Heart left ventricle (tissue), 16 donors: ENCODE measurements at regions not wholly inside any gene's neighbourhood (a gene's known extent, or its start where the extent isn't known, plus 50 kb on each side); places are given as distances from the start of the nearest gene placed in this dataset.

ENCODE experiments used
- ATAC-seq, 4 donors: fragments of 200-7000 bp; cut with Tn5 transposase; one replicate each; pipeline ENCODE4 v1.9.1; 2020 to 2022; ENCODE audit warnings: moderate library complexity in 4 of 4, mild to moderate bottlenecking in 3 of 4, moderate number of reproducible peaks in 1 of 4
- DNase-seq, 5 donors: peaks; one replicate each; pipeline ENCODE4 v3.0.0-alpha.2; 2020
- H3K27ac ChIP-seq, 12 donors: fragments of 200-600 bp; sonication (generic) in 4 of 12; one replicate each; pipeline versions ENCODE4 v1.5.0 to v1.8.0; 2016 to 2022; ENCODE audit warnings: mild to moderate bottlenecking in 2 of 12
- H3K27me3 ChIP-seq, 9 donors: fragments of 200-600 bp; sonication (generic) in 2 of 9; one replicate each; pipeline versions ENCODE4 v1.5.1 to v1.8.0; 2016 to 2022; ENCODE audit warnings: mild to moderate bottlenecking in 3 of 9
- H3K36me3 ChIP-seq, 9 donors: fragments of 200-600 bp; sonication (generic) in 2 of 9; one replicate each; pipeline versions ENCODE4 v1.5.0 to v1.8.0; 2018 to 2022; ENCODE audit warnings: mild to moderate bottlenecking in 2 of 9
- H3K4me1 ChIP-seq, 12 donors: fragments of 200-600 bp; sonication (generic) in 4 of 12; one replicate each; pipeline versions ENCODE4 v1.5.0 to v1.8.0; 2016 to 2022; ENCODE audit warnings: mild to moderate bottlenecking in 3 of 12
- H3K4me3 ChIP-seq, 12 donors: fragments of 200-600 bp; sonication (generic) in 4 of 12; one replicate each; pipeline versions ENCODE4 v1.5.0 to v1.8.0; 2017 to 2022; ENCODE audit warnings: mild to moderate bottlenecking in 9 of 12, moderate library complexity in 4 of 12
- H3K9me3 ChIP-seq, 12 donors: fragments of 200-600 bp; sonication (generic) in 4 of 12; one replicate each; pipeline versions ENCODE4 v1.5.0 to v1.8.0; 2016 to 2022; ENCODE audit warnings: mild to moderate bottlenecking in 1 of 12
- CTCF ChIP-seq, 12 donors: fragments of 200-600 bp; sonication (generic) in 4 of 12; IDR thresholded peaks; one replicate each; pipeline versions ENCODE4 v1.5.0 to v1.8.0; 2018 to 2022; ENCODE audit warnings: antibody characterized with exemption in 12 of 12, mild to moderate bottlenecking in 5 of 12
- POLR2A ChIP-seq, 2 donors: fragments of 450-650 bp; IDR thresholded peaks; one replicate each; pipeline ENCODE4 v1.6.1; 2017; ENCODE audit warnings: antibody characterized with exemption in 2 of 2, mild to moderate bottlenecking in 2 of 2, moderate library complexity in 2 of 2
- whole genome bisulfite sequencing, 4 donors: extraction: QIAGEN DNeasy Blood & Tissue Kit in 2 of 4; methylation state at CpG; one replicate each; pipeline versions ENCODE4 v1.1.5 to v1.1.7; 2013 to 2018; 5-methylcytosine and 5-hydroxymethylcytosine counted together
- intact Hi-C, 10 donors: fragments of 100-400 bp; cut with DNase I; formaldehyde crosslinking; loops; one replicate each; pipeline versions ENCODE4 v1.11.1 to v1.14.2; 2022
- donor health status: ischemic (EF 13 %, LVEDD 7.1; RV severe dilation, severe dysfunction).
- donor health status: healthy with polysubstance abuse.
- donor health status: DM: no; HTN: yes; CAD: no.
- donor health status: DM: no; HTN: no; CAD: no.
- donor health status: ischemic (EF 25% LVEDD 6.9; RV normal size, moderate dysfunction).
- donor health status: ischemic (EF 25% LVEDD 5.7; RV mildly dilated, moderate dysfunction).
- donor health status: healthy.
- donor health status: DM: yes; HTN: yes; CAD: no.
- donor health status: ischemic (EF 35%, LVEDD 5.7; RV mildly dilated, moderate dysfunction).
- donor health status: nonischemic (EF 11% LVEDD 7.7; RV severe dilation, severe dysfunction).
- donor health status: DM: yes; HTN: yes; CAD: no.
- donor health status: PGD.
- donor health status: ischemic (EF 29% LVEDD 5.4; RV normal size, mild dysfunction).
- donor health status: nonischemic (EF 23%, LVEDD 6.1; RV moderate dilation, normal function).

- no peak overlapping the region for H3K4me3 ChIP-seq
- DNase-seq (no peak), ATAC-seq (no peak)
- intact Hi-C loops = no loop called here
- H3K27me3 ChIP-seq = peaks cover 0 to 28% (median 3%) of the 10 kb centered on the region in 9 donors
- H3K36me3 ChIP-seq = no peaks in the 10 kb centered on the region
- H3K27ac ChIP-seq = no peak overlapping the region
- H3K9me3 ChIP-seq = no peaks in the 10 kb centered on the region
- WGBS, 4 donors = 81 to 86% (median 84%) methylated on average over 10 of the region's 10 CpGs
- TF ChIP-seq POLR2A (IDR thresholded peaks at IDR 0.05) (no peak), CTCF (IDR thresholded peaks at IDR 0.05) (no peak)
- no peaks in the 10 kb centered on the region for H3K4me1 ChIP-seq
Observed at GRCh38 chr10:9229702-9230244, 1175.3 kb downstream of the GATA3 start.

- Histone ChIP-seq H3K27me3 (peaks cover 0 to 32% (median 3%) of the 10 kb centered on the region in 9 donors), H3K4me1 (no peaks in the 10 kb centered on the region), H3K4me3 (no peak overlapping the region), H3K27ac (no peak overlapping the region), H3K9me3 (no peaks in the 10 kb centered on the region), H3K36me3 (no peaks in the 10 kb centered on the region)
- TF ChIP-seq POLR2A (IDR thresholded peaks at IDR 0.05) = no peak
- TF ChIP-seq CTCF (IDR thresholded peaks at IDR 0.05) = no peak
- intact Hi-C loops = no loop called here
- no peak for DNase-seq
- no peak for ATAC-seq
- WGBS, 4 donors = 34 to 47% (median 40%) methylated on average over 3 of the region's 3 CpGs
Observed at GRCh38 chr10:9230625-9231024, 1176.1 kb downstream of the GATA3 start.

- intact Hi-C loops = no loop called here
- 44 to 64% (median 54%) methylated on average over 1 of the region's 1 CpG for WGBS, 4 donors
- H3K9me3 ChIP-seq = no peaks in the 10 kb centered on the region
- H3K4me1 ChIP-seq = no peaks in the 10 kb centered on the region
- ATAC-seq = no peak
- no peaks in the 10 kb centered on the region for H3K36me3 ChIP-seq
- no peak overlapping the region for H3K4me3 ChIP-seq
- TF ChIP-seq POLR2A (IDR thresholded peaks at IDR 0.05) = no peak
- no peak for TF ChIP-seq CTCF (IDR thresholded peaks at IDR 0.05)
- H3K27ac ChIP-seq = no peak overlapping the region
- no peak for DNase-seq
- H3K27me3 ChIP-seq = peaks cover 0 to 45% (median 3%) of the 10 kb centered on the region in 9 donors
Observed at GRCh38 chr10:9234191-9234590, 1179.7 kb downstream of the GATA3 start.

- Histone ChIP-seq H3K27me3 (peaks cover 0 to 26% (median 0%) of the 10 kb centered on the region in 9 donors), H3K9me3 (no peaks in the 10 kb centered on the region), H3K36me3 (no peaks in the 10 kb centered on the region), H3K27ac (no peak overlapping the region), H3K4me1 (no peaks in the 10 kb centered on the region), H3K4me3 (no peak overlapping the region)
- DNase-seq (no peak), ATAC-seq (no peak)
- intact Hi-C loops = no loop called here
- TF ChIP-seq CTCF (IDR thresholded peaks at IDR 0.05) = no peak
- no peak for TF ChIP-seq POLR2A (IDR thresholded peaks at IDR 0.05)
- WGBS, 4 donors = 80 to 85% (median 82%) methylated on average over 4 of the region's 4 CpGs
Observed at GRCh38 chr10:9238041-9238440, 1183.6 kb downstream of the GATA3 start.
